ENCODE measurements at regions not wholly inside any gene's neighbourhood (a gene's known extent, or its start where the extent isn't known, plus 50 kb on each side); places are given as distances from the start of the nearest gene placed in this dataset.

GRCh38 chr17:59469786-59470485 lies 95.5 kb upstream of the DHX40 start (continued):
- peak; percentile 85; the same call in 1 of the 2 replicates for TF ChIP-seq YEATS4 (CRISPR knock-in tag; IDR thresholded peaks at IDR 0.05; ENCODE audit: borderline replicate concordance)
- peak; percentile 55; the same call in 1 of the 2 replicates for TF ChIP-seq ZNF143 (CRISPR knock-in tag; IDR thresholded peaks at IDR 0.05)
- no peak for TF ChIP-seq ZNF484 (CRISPR knock-in tag; IDR thresholded peaks at IDR 0.05; ENCODE audit: borderline replicate concordance, low read depth)
- no peak for TF ChIP-seq SATB2 (CRISPR knock-in tag; IDR thresholded peaks at IDR 0.05)
- TF ChIP-seq ZNF383 (CRISPR knock-in tag; IDR thresholded peaks at IDR 0.05; ENCODE audit: borderline replicate concordance) = no peak
- peak; percentile 93; the same call in 1 of the 2 replicates for TF ChIP-seq IRF2 (CRISPR knock-in tag; IDR thresholded peaks at IDR 0.05)
- TF ChIP-seq HNF4G (IDR thresholded peaks at IDR 0.05; ENCODE audit: borderline replicate concordance, low read depth, low read length) = peak; percentile 98
- TF ChIP-seq HNF4G (CRISPR knock-in tag; IDR thresholded peaks at IDR 0.05; ENCODE audit: borderline replicate concordance, low read depth) = peak; percentile 93
- TF ChIP-seq NFRKB (IDR thresholded peaks at IDR 0.05) = no peak
- no peak for TF ChIP-seq ZNF737 (CRISPR knock-in tag; IDR thresholded peaks at IDR 0.05; ENCODE audit: borderline replicate concordance)
- no peak; the same call in 1 of the 2 replicates for TF ChIP-seq ZFP36L1 (CRISPR knock-in tag; IDR thresholded peaks at IDR 0.05)
- peak; percentile 93 for TF ChIP-seq ZHX1 (CRISPR knock-in tag; IDR thresholded peaks at IDR 0.05; ENCODE audit: low read depth)
- no peak for TF ChIP-seq ZNF75D (CRISPR knock-in tag; IDR thresholded peaks at IDR 0.05; ENCODE audit: borderline replicate concordance)
- no peak for TF ChIP-seq SP2 (CRISPR knock-in tag; IDR thresholded peaks at IDR 0.05)
- no peak; the same call in 1 of the 2 replicates for TF ChIP-seq BRF2 (CRISPR knock-in tag; IDR thresholded peaks at IDR 0.05)
- no peak for TF ChIP-seq BATF2 (CRISPR knock-in tag; IDR thresholded peaks at IDR 0.05)
- peak; percentile 100 for TF ChIP-seq SALL1 (CRISPR knock-in tag; IDR thresholded peaks at IDR 0.05)
- peak; percentile 84; the same call in 1 of the 2 replicates for TF ChIP-seq ATM (IDR thresholded peaks at IDR 0.05; ENCODE audit: borderline replicate concordance)
- no peak for TF ChIP-seq MAFK (conservative IDR thresholded peaks at IDR 0.05 in 1 of 2, IDR thresholded peaks at IDR 0.05 in 1 of 2; ENCODE audit: low read length in 2 of 2)
- no peak for TF ChIP-seq ZSCAN22 (CRISPR knock-in tag; IDR thresholded peaks at IDR 0.05)
- TF ChIP-seq CSRNP2 (CRISPR knock-in tag; conservative IDR thresholded peaks at IDR 0.05; ENCODE audit: low read depth) = no peak
- no peak for TF ChIP-seq HOXA7 (CRISPR knock-in tag; IDR thresholded peaks at IDR 0.05)
- peak; percentile 82 for TF ChIP-seq ARID3A (IDR thresholded peaks at IDR 0.05; ENCODE audit: low read depth, low read length)
